Liver (tissue), 8 donors: ENCODE measurements at regions not wholly inside any gene's neighbourhood (a gene's known extent, or its start where the extent isn't known, plus 50 kb on each side); places are given as distances from the start of the nearest gene placed in this dataset.

Experiments
- DNase-seq: peaks from one replicate; pipeline ENCODE4 v3.0.0-alpha.2; 2017; ENCODE audit warnings: low spot score
- H3K27ac ChIP-seq, 2 donors: one replicate each; pipeline ENCODE4 v1.7.0; 2013; ENCODE audit warnings: inconsistent platforms in 2 of 2, low read length in 2 of 2, control low read depth in 1 of 2, low read depth in 1 of 2, mild to moderate bottlenecking in 1 of 2
- H3K27me3 ChIP-seq, 4 donors: one replicate each; pipeline versions ENCODE4 v1.6.1 to v1.7.0; 2013; ENCODE audit warnings: low read length in 3 of 4, inconsistent platforms in 1 of 4, mild to moderate bottlenecking in 1 of 4, moderate library complexity in 1 of 4; ENCODE audit not compliant: control insufficient read depth in 4 of 4, insufficient read depth in 4 of 4
- H3K36me3 ChIP-seq, 4 donors: one replicate each; pipeline versions ENCODE4 v1.6.1 to v1.7.0; 2013; ENCODE audit warnings: low read length in 3 of 4, mild to moderate bottlenecking in 3 of 4, low read depth in 1 of 4, moderate library complexity in 1 of 4; ENCODE audit not compliant: control insufficient read depth in 4 of 4, insufficient read depth in 3 of 4
- H3K4me1 ChIP-seq, 4 donors: one replicate each; pipeline versions ENCODE4 v1.6.1 to v1.7.0; 2013; ENCODE audit warnings: low read length in 3 of 4, mild to moderate bottlenecking in 3 of 4, moderate library complexity in 1 of 4; ENCODE audit not compliant: control insufficient read depth in 4 of 4, insufficient read depth in 4 of 4
- H3K4me3 ChIP-seq, 3 donors: one replicate each; pipeline versions ENCODE4 v1.6.1 to v1.7.0; 2013; ENCODE audit warnings: low read length in 3 of 3, control low read depth in 1 of 3, low read depth in 1 of 3, mild to moderate bottlenecking in 1 of 3
- H3K9ac ChIP-seq, 2 donors: one replicate each; pipeline ENCODE4 v1.7.0; 2013; ENCODE audit warnings: low read length in 2 of 2, mild to moderate bottlenecking in 2 of 2, moderate library complexity in 2 of 2, control low read depth in 1 of 2, low read depth in 1 of 2
- H3K9me3 ChIP-seq, 4 donors: one replicate each; pipeline versions ENCODE4 v1.6.1 to v1.7.0; 2013; ENCODE audit warnings: low read length in 3 of 4; ENCODE audit not compliant: control insufficient read depth in 4 of 4
- ATF3 ChIP-seq: IDR thresholded peaks from 2 replicates; pipeline ENCODE4 v1.6.1; 2016; ENCODE audit warnings: antibody characterized with exemption
- EGR1 ChIP-seq, 2 donors: IDR thresholded peaks; 2 replicates each; pipeline ENCODE4 v1.6.1; 2016 to 2018; ENCODE audit warnings: antibody characterized with exemption in 2 of 2, low read depth in 2 of 2
- FOXA1 ChIP-seq: IDR thresholded peaks from 2 replicates; pipeline ENCODE4 v1.6.1; 2016; ENCODE audit warnings: antibody characterized with exemption
- FOXA2 ChIP-seq: IDR thresholded peaks from 2 replicates; pipeline ENCODE4 v1.6.1; 2016; ENCODE audit warnings: antibody characterized with exemption
- GABPA ChIP-seq, 2 donors: IDR thresholded peaks in 1 of 2; conservative IDR thresholded peaks in 1 of 2; 2 replicates each; pipeline ENCODE4 v1.6.1; 2016; ENCODE audit warnings: antibody characterized with exemption in 2 of 2, mild to moderate bottlenecking in 1 of 2, moderate library complexity in 1 of 2
- HNF4A ChIP-seq, 2 donors: conservative IDR thresholded peaks; 2 replicates each; pipeline ENCODE4 v1.6.1; 2016; ENCODE audit warnings: antibody characterized with exemption in 2 of 2, mild to moderate bottlenecking in 2 of 2
- HNF4G ChIP-seq: IDR thresholded peaks from 2 replicates; pipeline ENCODE4 v1.6.1; 2016; ENCODE audit warnings: antibody characterized with exemption
- MAX ChIP-seq: IDR thresholded peaks from 2 replicates; pipeline ENCODE4 v1.6.1; 2016; ENCODE audit warnings: antibody characterized with exemption
- NR2F2 ChIP-seq: IDR thresholded peaks from 2 replicates; pipeline ENCODE4 v1.6.1; 2016; ENCODE audit warnings: antibody characterized with exemption
- RXRA ChIP-seq, 2 donors: IDR thresholded peaks; 2 replicates each; pipeline ENCODE4 v1.6.1; 2017 to 2018; ENCODE audit warnings: antibody characterized with exemption in 2 of 2, mild to moderate bottlenecking in 1 of 2
- SP1 ChIP-seq: IDR thresholded peaks from 2 replicates; pipeline ENCODE4 v1.6.1; 2018; ENCODE audit warnings: antibody characterized with exemption, mild to moderate bottlenecking
- YY1 ChIP-seq: IDR thresholded peaks from 2 replicates; pipeline ENCODE4 v1.6.1; 2016; ENCODE audit warnings: antibody characterized with exemption, mild to moderate bottlenecking
- WGBS: extraction: QIAGEN DNeasy Blood & Tissue Kit; methylation state at CpG from one replicate; pipeline ENCODE4 v1.1.7; 2013; 5-methylcytosine and 5-hydroxymethylcytosine counted together
- TF ChIP-seq, protein P1 (sequence below): IDR thresholded peaks from 2 replicates; pipeline ENCODE4 v1.6.1; 2016; ENCODE audit warnings: antibody characterized with exemption
- TF ChIP-seq, protein P2 (sequence below): fragments of 150-350 bp; IDR thresholded peaks from 2 replicates; pipeline ENCODE4 v1.5.1; 2017; ENCODE audit warnings: improper control_type of control experiment, low read depth, low read length; ENCODE audit not compliant: missing input control
- donor health status: healthy.
- donor health status: healthy.
- donor health status: healthy.
- donor health status: healthy.
- donor health status: healthy.

DNA sequence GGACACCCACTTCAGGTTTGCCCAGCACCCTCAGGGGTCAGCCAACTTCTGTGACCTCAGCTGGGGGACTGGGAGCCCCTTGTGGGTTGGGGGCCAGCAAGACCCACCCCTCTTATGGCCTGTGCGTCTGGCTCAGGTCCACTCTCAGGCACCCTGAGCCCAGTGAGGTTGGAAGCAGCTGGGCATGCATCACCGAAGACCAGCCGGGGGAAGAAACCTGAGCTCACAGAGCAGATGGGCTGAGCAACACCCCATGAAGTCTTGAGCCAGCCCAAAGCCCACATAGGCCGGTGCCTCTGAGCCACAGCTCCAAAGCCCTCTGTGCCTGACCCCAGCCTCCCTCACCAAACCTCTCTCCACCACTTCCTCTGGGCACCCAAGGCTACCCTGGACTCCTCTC is 166.7 kb downstream of the RBFOX3 start:
- Histone ChIP-seq H3K4me1 (no peaks in the 10 kb centered on the region), H3K36me3 (no peaks in the 10 kb centered on the region), H3K27ac (no peak overlapping the region), H3K4me3 (no peak overlapping the region), H3K9me3 (no peaks in the 10 kb centered on the region), H3K27me3 (no peaks in the 10 kb centered on the region), H3K9ac (no peak overlapping the region)
- 84% methylated on average over 4 of the region's 4 CpGs for WGBS
- TF ChIP-seq SP1 (no peak), FOXA2 (no peak), HNF4A (conservative IDR thresholded peaks at IDR 0.05) (no peak), ATF3 (no peak), MAX (no peak), YY1 (no peak), GABPA (IDR thresholded peaks at IDR 0.05 in 1 of 2, conservative IDR thresholded peaks at IDR 0.05 in 1 of 2) (no peak), HNF4G (no peak), NR2F2 (no peak), EGR1 (IDR thresholded peaks at IDR 0.05; ENCODE audit: low read depth in 2 of 2) (no peak), FOXA1 (no peak)
- TF ChIP-seq, protein P1, sequence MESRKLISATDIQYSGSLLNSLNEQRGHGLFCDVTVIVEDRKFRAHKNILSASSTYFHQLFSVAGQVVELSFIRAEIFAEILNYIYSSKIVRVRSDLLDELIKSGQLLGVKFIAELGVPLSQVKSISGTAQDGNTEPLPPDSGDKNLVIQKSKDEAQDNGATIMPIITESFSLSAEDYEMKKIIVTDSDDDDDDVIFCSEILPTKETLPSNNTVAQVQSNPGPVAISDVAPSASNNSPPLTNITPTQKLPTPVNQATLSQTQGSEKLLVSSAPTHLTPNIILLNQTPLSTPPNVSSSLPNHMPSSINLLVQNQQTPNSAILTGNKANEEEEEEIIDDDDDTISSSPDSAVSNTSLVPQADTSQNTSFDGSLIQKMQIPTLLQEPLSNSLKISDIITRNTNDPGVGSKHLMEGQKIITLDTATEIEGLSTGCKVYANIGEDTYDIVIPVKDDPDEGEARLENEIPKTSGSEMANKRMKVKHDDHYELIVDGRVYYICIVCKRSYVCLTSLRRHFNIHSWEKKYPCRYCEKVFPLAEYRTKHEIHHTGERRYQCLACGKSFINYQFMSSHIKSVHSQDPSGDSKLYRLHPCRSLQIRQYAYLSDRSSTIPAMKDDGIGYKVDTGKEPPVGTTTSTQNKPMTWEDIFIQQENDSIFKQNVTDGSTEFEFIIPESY, result no peak
- TF ChIP-seq, protein P2, sequence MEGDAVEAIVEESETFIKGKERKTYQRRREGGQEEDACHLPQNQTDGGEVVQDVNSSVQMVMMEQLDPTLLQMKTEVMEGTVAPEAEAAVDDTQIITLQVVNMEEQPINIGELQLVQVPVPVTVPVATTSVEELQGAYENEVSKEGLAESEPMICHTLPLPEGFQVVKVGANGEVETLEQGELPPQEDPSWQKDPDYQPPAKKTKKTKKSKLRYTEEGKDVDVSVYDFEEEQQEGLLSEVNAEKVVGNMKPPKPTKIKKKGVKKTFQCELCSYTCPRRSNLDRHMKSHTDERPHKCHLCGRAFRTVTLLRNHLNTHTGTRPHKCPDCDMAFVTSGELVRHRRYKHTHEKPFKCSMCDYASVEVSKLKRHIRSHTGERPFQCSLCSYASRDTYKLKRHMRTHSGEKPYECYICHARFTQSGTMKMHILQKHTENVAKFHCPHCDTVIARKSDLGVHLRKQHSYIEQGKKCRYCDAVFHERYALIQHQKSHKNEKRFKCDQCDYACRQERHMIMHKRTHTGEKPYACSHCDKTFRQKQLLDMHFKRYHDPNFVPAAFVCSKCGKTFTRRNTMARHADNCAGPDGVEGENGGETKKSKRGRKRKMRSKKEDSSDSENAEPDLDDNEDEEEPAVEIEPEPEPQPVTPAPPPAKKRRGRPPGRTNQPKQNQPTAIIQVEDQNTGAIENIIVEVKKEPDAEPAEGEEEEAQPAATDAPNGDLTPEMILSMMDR, result no peak
- no peak for DNase-seq

DNA sequence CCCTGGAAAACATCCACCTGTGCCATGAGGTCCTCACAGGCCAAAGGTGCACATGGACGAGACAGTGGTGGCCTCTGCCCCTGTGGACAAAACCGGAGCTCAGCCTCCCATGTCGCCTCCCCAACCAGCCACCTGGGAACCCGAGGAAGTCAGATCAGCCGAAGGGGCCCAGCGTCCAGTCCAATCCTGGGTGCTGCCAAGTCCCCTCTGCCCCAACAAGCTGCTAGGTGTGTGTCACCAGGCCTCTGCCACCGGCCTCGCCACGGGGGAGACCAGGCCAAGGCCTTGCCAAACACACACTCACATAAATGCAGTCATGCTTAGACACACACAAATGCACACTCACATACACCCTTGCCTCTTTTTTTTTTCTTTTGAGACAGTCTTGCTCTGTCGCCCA is 167.8 kb downstream of the RBFOX3 start:
- Histone ChIP-seq H3K27ac (no peak overlapping the region), H3K9me3 (no peaks in the 10 kb centered on the region), H3K27me3 (no peaks in the 10 kb centered on the region), H3K9ac (no peak overlapping the region), H3K36me3 (no peaks in the 10 kb centered on the region), H3K4me1 (no peaks in the 10 kb centered on the region), H3K4me3 (no peak overlapping the region)
- DNase-seq, result no peak
- TF ChIP-seq HNF4A (conservative IDR thresholded peaks at IDR 0.05) (no peak), RXRA (IDR thresholded peaks at IDR 0.05) (no peak), EGR1 (IDR thresholded peaks at IDR 0.05; ENCODE audit: low read depth in 2 of 2) (no peak)
- TF ChIP-seq, protein P1, result no peak
- WGBS, result 90% methylated on average over 10 of the region's 10 CpGs
